ENCODE measurements at regions not wholly inside any gene's neighbourhood (a gene's known extent, or its start where the extent isn't known, plus 50 kb on each side); places are given as distances from the start of the nearest gene placed in this dataset.

DNA sequence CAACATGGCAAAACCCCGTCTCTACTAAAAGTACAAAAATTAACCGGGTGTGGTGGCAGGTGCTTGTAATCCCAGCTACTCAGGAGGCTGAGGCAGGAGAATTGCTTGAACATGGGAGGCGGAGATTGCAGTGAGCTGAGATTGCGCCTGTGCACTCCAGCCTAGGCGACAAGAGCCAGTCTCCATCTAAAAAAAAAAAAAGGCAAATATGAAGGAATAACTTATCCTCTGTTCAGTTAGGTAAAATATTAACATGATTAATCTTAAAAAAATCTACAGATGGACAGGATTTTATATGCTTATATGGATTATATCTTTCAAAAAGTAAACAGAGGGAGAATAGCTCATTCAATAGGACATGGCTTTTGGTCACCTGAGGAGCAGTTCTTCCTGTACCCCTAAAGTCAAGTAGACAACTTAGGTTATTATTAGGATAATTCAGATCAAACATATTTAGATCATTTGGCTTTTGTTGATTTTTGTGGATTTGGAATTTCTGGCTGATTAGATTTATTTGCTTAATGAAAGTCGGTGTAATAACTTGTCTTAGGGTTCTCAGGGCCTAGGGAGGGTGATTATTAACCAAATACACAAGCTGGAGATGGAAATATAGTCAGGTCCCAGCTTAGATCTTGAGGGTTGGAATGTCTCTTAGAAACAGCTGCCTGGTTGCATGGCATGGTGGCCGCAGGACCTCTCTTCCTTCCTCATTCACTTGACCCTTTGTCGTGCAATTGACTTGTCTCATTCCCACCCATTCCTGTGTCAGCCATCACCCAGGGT, 82.1 kb upstream of the ONECUT1 start:
- TF ChIP-seq POLR2A (IDR thresholded peaks at IDR 0.05), result no peak
- TF ChIP-seq, protein P1, sequence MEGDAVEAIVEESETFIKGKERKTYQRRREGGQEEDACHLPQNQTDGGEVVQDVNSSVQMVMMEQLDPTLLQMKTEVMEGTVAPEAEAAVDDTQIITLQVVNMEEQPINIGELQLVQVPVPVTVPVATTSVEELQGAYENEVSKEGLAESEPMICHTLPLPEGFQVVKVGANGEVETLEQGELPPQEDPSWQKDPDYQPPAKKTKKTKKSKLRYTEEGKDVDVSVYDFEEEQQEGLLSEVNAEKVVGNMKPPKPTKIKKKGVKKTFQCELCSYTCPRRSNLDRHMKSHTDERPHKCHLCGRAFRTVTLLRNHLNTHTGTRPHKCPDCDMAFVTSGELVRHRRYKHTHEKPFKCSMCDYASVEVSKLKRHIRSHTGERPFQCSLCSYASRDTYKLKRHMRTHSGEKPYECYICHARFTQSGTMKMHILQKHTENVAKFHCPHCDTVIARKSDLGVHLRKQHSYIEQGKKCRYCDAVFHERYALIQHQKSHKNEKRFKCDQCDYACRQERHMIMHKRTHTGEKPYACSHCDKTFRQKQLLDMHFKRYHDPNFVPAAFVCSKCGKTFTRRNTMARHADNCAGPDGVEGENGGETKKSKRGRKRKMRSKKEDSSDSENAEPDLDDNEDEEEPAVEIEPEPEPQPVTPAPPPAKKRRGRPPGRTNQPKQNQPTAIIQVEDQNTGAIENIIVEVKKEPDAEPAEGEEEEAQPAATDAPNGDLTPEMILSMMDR (IDR thresholded peaks at IDR 0.05), result no peak
